Sigmoid colon (tissue), 6 donors: ENCODE measurements at regions not wholly inside any gene's neighbourhood (a gene's known extent, or its start where the extent isn't known, plus 50 kb on each side); places are given as distances from the start of the nearest gene placed in this dataset.

ENCODE experiments used
- DNase-seq: peaks from one replicate; pipeline ENCODE4 v3.0.0-alpha.2; 2019
- H3K27ac ChIP-seq, 4 donors: fragments of 200-600 bp; sonication (generic); one replicate each; pipeline ENCODE4 v1.5.1; 2016 to 2019; ENCODE audit warnings: mild to moderate bottlenecking in 1 of 4
- H3K27me3 ChIP-seq, 3 donors: fragments of 200-600 bp; sonication (generic); one replicate each; pipeline ENCODE4 v1.5.1; 2019; ENCODE audit warnings: mild to moderate bottlenecking in 1 of 3
- H3K36me3 ChIP-seq, 4 donors: fragments of 200-600 bp; sonication (generic); one replicate each; pipeline ENCODE4 v1.5.1; 2016 to 2019
- H3K4me1 ChIP-seq, 4 donors: fragments of 200-600 bp; sonication (generic); one replicate each; pipeline ENCODE4 v1.5.1; 2017 to 2019
- H3K4me3 ChIP-seq, 4 donors: fragments of 200-600 bp; sonication (generic); one replicate each; pipeline ENCODE4 v1.5.1; 2017 to 2019; ENCODE audit warnings: mild to moderate bottlenecking in 2 of 4, moderate library complexity in 1 of 4
- H3K9me3 ChIP-seq, 4 donors: fragments of 200-600 bp in 3 of 4; sonication (generic) in 3 of 4; one replicate each; pipeline versions ENCODE4 v1.5.1 to v1.6.1; 2013 to 2019
- CTCF ChIP-seq, 4 experiments: fragments of 450-650 bp in 3 of 4; fragments of 200-600 bp in 1 of 4; IDR thresholded peaks; one replicate each; pipeline ENCODE4 v1.5.1; 2016 to 2019; ENCODE audit warnings: antibody characterized with exemption in 4 of 4, mild to moderate bottlenecking in 3 of 4, moderate library complexity in 2 of 4
- EP300 ChIP-seq, 4 donors: sonication (generic); formaldehyde crosslinking; IDR thresholded peaks; one replicate each; pipeline ENCODE4 v1.6.1; 2017; ENCODE audit warnings: antibody characterized with exemption in 4 of 4
- POLR2A ChIP-seq, 2 donors: fragments of 450-650 bp; IDR thresholded peaks; one replicate each; pipeline ENCODE4 v1.6.1; 2016; ENCODE audit warnings: antibody characterized with exemption in 2 of 2, mild to moderate bottlenecking in 2 of 2, moderate library complexity in 2 of 2
- POLR2AphosphoS5 ChIP-seq, 4 donors: sonication (generic); formaldehyde crosslinking; IDR thresholded peaks; one replicate each; pipeline ENCODE4 v1.6.1; 2017; ENCODE audit warnings: antibody characterized with exemption in 4 of 4
- WGBS, 2 donors: extraction: QIAGEN DNeasy Blood & Tissue Kit; methylation state at CpG; one replicate each; pipeline ENCODE4 v1.1.7; 2013; 5-methylcytosine and 5-hydroxymethylcytosine counted together
- intact Hi-C: fragments of 100-400 bp; cut with DNase I; formaldehyde crosslinking; loops from one replicate; pipeline ENCODE4 v1.15.1; 2023
- donor health status: healthy with polysubstance abuse.
- donor health status: healthy.

GRCh38 chr14:36430169-36430568 lies 89.9 kb downstream of the NKX2-1 start:
- no peak for DNase-seq
- Histone ChIP-seq H3K27me3 (no peaks in the 10 kb centered on the region), H3K9me3 (no peaks in the 10 kb centered on the region), H3K27ac (no peak overlapping the region), H3K36me3 (no peaks in the 10 kb centered on the region), H3K4me1 (no peaks in the 10 kb centered on the region), H3K4me3 (no peak overlapping the region)
- intact Hi-C loops, result no loop called here
- TF ChIP-seq POLR2AphosphoS5 (IDR thresholded peaks at IDR 0.05) (no peak), POLR2A (IDR thresholded peaks at IDR 0.05) (no peak), CTCF (IDR thresholded peaks at IDR 0.05) (no peak)
- 63 to 82% methylated on average over 4 of the region's 4 CpGs for WGBS, 2 donors

GRCh38 chr14:36429692-36430091 lies 90.3 kb downstream of the NKX2-1 start:
- no peak overlapping the region for H3K27ac ChIP-seq
- no peak overlapping the region for H3K4me3 ChIP-seq
- H3K27me3 ChIP-seq, result no peaks in the 10 kb centered on the region
- H3K36me3 ChIP-seq, result no peaks in the 10 kb centered on the region
- no peak for TF ChIP-seq POLR2A (IDR thresholded peaks at IDR 0.05)
- no peak for TF ChIP-seq POLR2AphosphoS5 (IDR thresholded peaks at IDR 0.05)
- TF ChIP-seq EP300 (IDR thresholded peaks at IDR 0.05), result no peak
- no peak for TF ChIP-seq CTCF (IDR thresholded peaks at IDR 0.05)
- no peak for DNase-seq
- intact Hi-C loops, result no loop called here
- no peaks in the 10 kb centered on the region for H3K4me1 ChIP-seq
- WGBS, 2 donors, result 83 to 91% methylated on average over 2 of the region's 2 CpGs
- H3K9me3 ChIP-seq, result no peaks in the 10 kb centered on the region

- Histone ChIP-seq H3K4me1 (no peaks in the 10 kb centered on the region), H3K36me3 (no peaks in the 10 kb centered on the region), H3K9me3 (no peaks in the 10 kb centered on the region), H3K27me3 (no peaks in the 10 kb centered on the region), H3K4me3 (no peak overlapping the region), H3K27ac (no peak overlapping the region)
- no peak for DNase-seq
- 75 to 93% methylated on average over 6 of the region's 6 CpGs for WGBS, 2 donors
- intact Hi-C loops, result no loop called here
- TF ChIP-seq POLR2AphosphoS5 (IDR thresholded peaks at IDR 0.05) (no peak), EP300 (IDR thresholded peaks at IDR 0.05) (no peak), POLR2A (IDR thresholded peaks at IDR 0.05) (no peak), CTCF (IDR thresholded peaks at IDR 0.05) (no peak)
Measured at GRCh38 chr14:36428350-36428749, 91.7 kb downstream of the NKX2-1 start.

- H3K9me3 ChIP-seq, result no peaks in the 10 kb centered on the region
- no peak for TF ChIP-seq POLR2AphosphoS5 (IDR thresholded peaks at IDR 0.05)
- TF ChIP-seq CTCF (IDR thresholded peaks at IDR 0.05), result no peak
- TF ChIP-seq POLR2A (IDR thresholded peaks at IDR 0.05), result no peak
- TF ChIP-seq EP300 (IDR thresholded peaks at IDR 0.05), result no peak
- intact Hi-C loops, result no loop called here
- H3K4me1 ChIP-seq, result no peaks in the 10 kb centered on the region
- DNase-seq, result no peak
- no peak overlapping the region for H3K4me3 ChIP-seq
- no peak overlapping the region for H3K27ac ChIP-seq
- no peaks in the 10 kb centered on the region for H3K36me3 ChIP-seq
- 81 to 89% methylated on average over 1 of the region's 1 CpG for WGBS, 2 donors
- H3K27me3 ChIP-seq, result no peaks in the 10 kb centered on the region
Measured at GRCh38 chr14:36426836-36427235, 93.2 kb downstream of the NKX2-1 start.

- no peaks in the 10 kb centered on the region for H3K9me3 ChIP-seq
- H3K4me1 ChIP-seq, result no peaks in the 10 kb centered on the region
- intact Hi-C loops, result no loop called here
- DNase-seq, result no peak
- H3K4me3 ChIP-seq, result no peak overlapping the region
- H3K27me3 ChIP-seq, result no peaks in the 10 kb centered on the region
- no peak overlapping the region for H3K27ac ChIP-seq
- no peaks in the 10 kb centered on the region for H3K36me3 ChIP-seq
- no peak for TF ChIP-seq POLR2AphosphoS5 (IDR thresholded peaks at IDR 0.05)
- TF ChIP-seq POLR2A (IDR thresholded peaks at IDR 0.05), result no peak
- TF ChIP-seq EP300 (IDR thresholded peaks at IDR 0.05), result no peak
- TF ChIP-seq CTCF (IDR thresholded peaks at IDR 0.05), result no peak
Measured at GRCh38 chr14:36426113-36426512, 93.9 kb downstream of the NKX2-1 start.
